PC-9 (cell line): ENCODE measurements at regions not wholly inside any gene's neighbourhood (a gene's known extent, or its start where the extent isn't known, plus 50 kb on each side); places are given as distances from the start of the nearest gene placed in this dataset.

Source experiments
- CTCF ChIP-seq: fragments of 200-600 bp; sonication (generic); conservative IDR thresholded peaks from 2 replicates; pipeline ENCODE4 v1.6.1; 2017; ENCODE audit warnings: mixed run types, antibody characterized with exemption, mild to moderate bottlenecking, moderate library complexity
- EZH2 ChIP-seq: fragments of 200-600 bp; sonication (generic); IDR thresholded peaks from 2 replicates; pipeline ENCODE4 v1.8.0; 2017; ENCODE audit warnings: antibody characterized with exemption, low read depth

GRCh38 chr18:67035026-67035425 lies 431.1 kb upstream of the CDH19 start:
- TF ChIP-seq CTCF (no peak), EZH2 (no peak)
